ENCODE measurements at regions not wholly inside any gene's neighbourhood (a gene's known extent, or its start where the extent isn't known, plus 50 kb on each side); places are given as distances from the start of the nearest gene placed in this dataset.

- TF ChIP-seq POLR2AphosphoS5 (IDR thresholded peaks at IDR 0.05; ENCODE audit: low read depth, low read length) (no peak), ELF1 (IDR thresholded peaks at IDR 0.05) (no peak)
These were observed 94.1 kb downstream of the GPR139 start (continued) for GRCh38 chr16:19979638-19980037.

GRCh38 chr16:19974607-19975006 is 90.0 kb upstream of the GPRC5B start:
- ChIA-PET POLR2A (no interaction called here), CTCF (interaction anchor here (1.1 kb wide), 1 partner anchor 326 kb away, joined by 5 read pairs; no protein-coding TSS in a partner anchor)
- Histone ChIP-seq H3K9ac (no peak overlapping the region), H3K36me3 (replicated peaks in 1 of 2; ENCODE audit: control insufficient read depth in 1 of 2, insufficient read depth in 2 of 2, low read length in 1 of 2) (no peaks in the 10 kb centered on the region), H3F3A (replicated peaks; ENCODE audit: insufficient read depth) (no peaks in the 10 kb centered on the region), H2AFZ (ENCODE audit: low read depth) (no peak overlapping the region), H4K20me1 (ENCODE audit: insufficient read depth) (no peaks in the 10 kb centered on the region), H3K4me3 (ENCODE audit: low read depth in 2 of 2, low read length in 1 of 2) (no peak overlapping the region), H3K4me2 (no peak overlapping the region), H3K9me3 (no peaks in the 10 kb centered on the region), H3K9me2 (no peaks in the 10 kb centered on the region), H3K27me3 (ENCODE audit: insufficient read depth) (no peaks in the 10 kb centered on the region), H3K4me1 (ENCODE audit: control insufficient read depth in 1 of 2, insufficient read depth in 2 of 2, low read depth in 1 of 2, low read length in 1 of 2) (peaks cover 0 to 3% of the 10 kb centered on the region in 2 experiments; a peak in 1 of 4 replicates), H3K27ac (ENCODE audit: low read depth in 2 of 2, low read length in 1 of 2) (no peak overlapping the region), H3K79me2 (ENCODE audit: insufficient read depth) (no peaks in the 10 kb centered on the region)
- DNase-seq = no peak
- 14% methylated on average over 1 of the region's 4 CpGs for WGBS (ENCODE audit: low lambda C conversion rate)
- TF ChIP-seq, protein P1, sequence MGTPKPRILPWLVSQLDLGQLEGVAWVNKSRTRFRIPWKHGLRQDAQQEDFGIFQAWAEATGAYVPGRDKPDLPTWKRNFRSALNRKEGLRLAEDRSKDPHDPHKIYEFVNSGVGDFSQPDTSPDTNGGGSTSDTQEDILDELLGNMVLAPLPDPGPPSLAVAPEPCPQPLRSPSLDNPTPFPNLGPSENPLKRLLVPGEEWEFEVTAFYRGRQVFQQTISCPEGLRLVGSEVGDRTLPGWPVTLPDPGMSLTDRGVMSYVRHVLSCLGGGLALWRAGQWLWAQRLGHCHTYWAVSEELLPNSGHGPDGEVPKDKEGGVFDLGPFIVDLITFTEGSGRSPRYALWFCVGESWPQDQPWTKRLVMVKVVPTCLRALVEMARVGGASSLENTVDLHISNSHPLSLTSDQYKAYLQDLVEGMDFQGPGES (IDR thresholded peaks at IDR 0.05; ENCODE audit: low read depth, low read length) = no peak
- no peak for TF ChIP-seq POLR2AphosphoS5 (IDR thresholded peaks at IDR 0.05; ENCODE audit: low read depth, low read length)

DNA sequence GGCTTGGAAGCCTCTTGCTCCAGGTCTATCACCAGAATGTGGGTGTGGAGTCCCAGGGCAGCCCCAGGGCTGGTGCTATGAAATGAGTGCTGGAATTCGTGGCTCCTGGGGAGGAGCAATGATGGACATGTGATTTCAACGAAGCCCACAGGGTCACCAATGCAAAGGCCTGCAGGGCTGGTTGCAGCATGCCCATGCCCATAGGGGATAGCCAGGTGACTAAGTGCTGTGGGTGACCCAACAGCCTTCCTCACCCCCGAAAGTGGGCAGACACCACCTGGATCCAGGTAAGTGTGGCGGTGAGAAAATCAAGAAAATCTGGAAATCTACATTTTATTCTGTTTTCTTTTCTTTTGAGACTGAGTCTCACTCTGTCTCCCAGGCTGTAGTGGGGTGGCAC is 87.5 kb upstream of the GPRC5B start:
- POLR2A ChIA-PET = no interaction called here
- Histone ChIP-seq H3K4me2 (no peak overlapping the region), H3K9me3 (no peaks in the 10 kb centered on the region), H3K27me3 (ENCODE audit: insufficient read depth) (no peaks in the 10 kb centered on the region), H3K9me2 (no peaks in the 10 kb centered on the region), H3K4me1 (ENCODE audit: control insufficient read depth in 1 of 2, insufficient read depth in 2 of 2, low read depth in 1 of 2, low read length in 1 of 2) (peaks cover 0 to 3% of the 10 kb centered on the region in 2 experiments; a peak in 1 of 4 replicates), H3F3A (replicated peaks; ENCODE audit: insufficient read depth) (no peaks in the 10 kb centered on the region), H3K4me3 (ENCODE audit: low read depth in 2 of 2, low read length in 1 of 2) (no peak overlapping the region), H3K27ac (ENCODE audit: low read depth in 2 of 2, low read length in 1 of 2) (no peak overlapping the region), H3K9ac (no peak overlapping the region), H3K36me3 (replicated peaks in 1 of 2; ENCODE audit: control insufficient read depth in 1 of 2, insufficient read depth in 2 of 2, low read length in 1 of 2) (no peaks in the 10 kb centered on the region), H4K20me1 (ENCODE audit: insufficient read depth) (no peaks in the 10 kb centered on the region), H3K79me2 (ENCODE audit: insufficient read depth) (no peaks in the 10 kb centered on the region), H2AFZ (ENCODE audit: low read depth) (no peak overlapping the region)
- DNase-seq = no peak
- TF ChIP-seq, protein P2, sequence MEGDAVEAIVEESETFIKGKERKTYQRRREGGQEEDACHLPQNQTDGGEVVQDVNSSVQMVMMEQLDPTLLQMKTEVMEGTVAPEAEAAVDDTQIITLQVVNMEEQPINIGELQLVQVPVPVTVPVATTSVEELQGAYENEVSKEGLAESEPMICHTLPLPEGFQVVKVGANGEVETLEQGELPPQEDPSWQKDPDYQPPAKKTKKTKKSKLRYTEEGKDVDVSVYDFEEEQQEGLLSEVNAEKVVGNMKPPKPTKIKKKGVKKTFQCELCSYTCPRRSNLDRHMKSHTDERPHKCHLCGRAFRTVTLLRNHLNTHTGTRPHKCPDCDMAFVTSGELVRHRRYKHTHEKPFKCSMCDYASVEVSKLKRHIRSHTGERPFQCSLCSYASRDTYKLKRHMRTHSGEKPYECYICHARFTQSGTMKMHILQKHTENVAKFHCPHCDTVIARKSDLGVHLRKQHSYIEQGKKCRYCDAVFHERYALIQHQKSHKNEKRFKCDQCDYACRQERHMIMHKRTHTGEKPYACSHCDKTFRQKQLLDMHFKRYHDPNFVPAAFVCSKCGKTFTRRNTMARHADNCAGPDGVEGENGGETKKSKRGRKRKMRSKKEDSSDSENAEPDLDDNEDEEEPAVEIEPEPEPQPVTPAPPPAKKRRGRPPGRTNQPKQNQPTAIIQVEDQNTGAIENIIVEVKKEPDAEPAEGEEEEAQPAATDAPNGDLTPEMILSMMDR (IDR thresholded peaks at IDR 0.05) = no peak
- no peak for TF ChIP-seq YY1 (IDR thresholded peaks at IDR 0.05; ENCODE audit: low read depth)
- TF ChIP-seq, protein P3, sequence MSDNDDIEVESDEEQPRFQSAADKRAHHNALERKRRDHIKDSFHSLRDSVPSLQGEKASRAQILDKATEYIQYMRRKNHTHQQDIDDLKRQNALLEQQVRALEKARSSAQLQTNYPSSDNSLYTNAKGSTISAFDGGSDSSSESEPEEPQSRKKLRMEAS (IDR thresholded peaks at IDR 0.05; ENCODE audit: low read depth) = no peak
- 41% methylated on average over 3 of the region's 4 CpGs for WGBS (ENCODE audit: low lambda C conversion rate)
- CTCF ChIA-PET = interaction anchor here (1.2 to 4.8 kb wide), 4 partner anchors 8 to 412 kb away, joined by 3 to 26 read pairs (median 6); no protein-coding TSS in a partner anchor
